Upper lobe of left lung (tissue), 4 donors: ENCODE measurements at regions not wholly inside any gene's neighbourhood (a gene's known extent, or its start where the extent isn't known, plus 50 kb on each side); places are given as distances from the start of the nearest gene placed in this dataset.

Experiments
- EP300 ChIP-seq, 4 donors: sonication (generic); formaldehyde crosslinking; IDR thresholded peaks; one replicate each; pipeline ENCODE4 v1.5.1; 2017; ENCODE audit warnings: antibody characterized with exemption in 4 of 4, control low read depth in 2 of 4
- POLR2A ChIP-seq, 4 donors: fragments of 450-650 bp; IDR thresholded peaks; one replicate each; pipeline ENCODE4 v1.5.1; 2016 to 2017; ENCODE audit warnings: antibody characterized with exemption in 4 of 4, mild to moderate bottlenecking in 2 of 4
- POLR2AphosphoS5 ChIP-seq, 2 donors: sonication (generic); formaldehyde crosslinking; IDR thresholded peaks; one replicate each; pipeline ENCODE4 v1.5.1; 2017; ENCODE audit warnings: antibody characterized with exemption in 2 of 2
- TF ChIP-seq, protein P1 (sequence below), 6 experiments: fragments of 450-650 bp in 4 of 6; fragments of 200-600 bp in 2 of 6; sonication (generic) in 2 of 6; IDR thresholded peaks; one replicate each; pipeline ENCODE4 v1.5.1; 2016 to 2019; ENCODE audit warnings: antibody characterized with exemption in 6 of 6

- TF ChIP-seq, protein P1, sequence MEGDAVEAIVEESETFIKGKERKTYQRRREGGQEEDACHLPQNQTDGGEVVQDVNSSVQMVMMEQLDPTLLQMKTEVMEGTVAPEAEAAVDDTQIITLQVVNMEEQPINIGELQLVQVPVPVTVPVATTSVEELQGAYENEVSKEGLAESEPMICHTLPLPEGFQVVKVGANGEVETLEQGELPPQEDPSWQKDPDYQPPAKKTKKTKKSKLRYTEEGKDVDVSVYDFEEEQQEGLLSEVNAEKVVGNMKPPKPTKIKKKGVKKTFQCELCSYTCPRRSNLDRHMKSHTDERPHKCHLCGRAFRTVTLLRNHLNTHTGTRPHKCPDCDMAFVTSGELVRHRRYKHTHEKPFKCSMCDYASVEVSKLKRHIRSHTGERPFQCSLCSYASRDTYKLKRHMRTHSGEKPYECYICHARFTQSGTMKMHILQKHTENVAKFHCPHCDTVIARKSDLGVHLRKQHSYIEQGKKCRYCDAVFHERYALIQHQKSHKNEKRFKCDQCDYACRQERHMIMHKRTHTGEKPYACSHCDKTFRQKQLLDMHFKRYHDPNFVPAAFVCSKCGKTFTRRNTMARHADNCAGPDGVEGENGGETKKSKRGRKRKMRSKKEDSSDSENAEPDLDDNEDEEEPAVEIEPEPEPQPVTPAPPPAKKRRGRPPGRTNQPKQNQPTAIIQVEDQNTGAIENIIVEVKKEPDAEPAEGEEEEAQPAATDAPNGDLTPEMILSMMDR (IDR thresholded peaks at IDR 0.05): no peak
- TF ChIP-seq POLR2A (IDR thresholded peaks at IDR 0.05): no peak
- TF ChIP-seq POLR2AphosphoS5 (IDR thresholded peaks at IDR 0.05): no peak
- no peak for TF ChIP-seq EP300 (IDR thresholded peaks at IDR 0.05)
Observed at GRCh38 chr2:8391584-8391983, 290.3 kb upstream of the ID2 start.
